ENCODE measurements at regions not wholly inside any gene's neighbourhood (a gene's known extent, or its start where the extent isn't known, plus 50 kb on each side); places are given as distances from the start of the nearest gene placed in this dataset.
"Not testable (repeated sequence)": the region's sequence is repeated elsewhere in the genome, so short reads cannot be mapped to it uniquely, and the experiment has no call there.

GRCh38 chr4:170248029-170248428 lies 158.3 kb upstream of the AADAT start:
- no peak for DNase-seq

GRCh38 chr4:170247596-170247995 lies 157.8 kb upstream of the AADAT start:
- no peak for DNase-seq

GRCh38 chr4:170243662-170244288 lies 154.0 kb upstream of the AADAT start:
- no peak for DNase-seq

- no peak for DNase-seq
These were observed 152.7 kb upstream of the AADAT start for GRCh38 chr4:170242471-170242870.

GRCh38 chr4:170234800-170235199 lies 145.0 kb upstream of the AADAT start:
- DNase-seq = no peak

GRCh38 chr4:170231377-170231776 lies 141.6 kb upstream of the AADAT start:
- peak; percentile 61 for DNase-seq

- no peak for DNase-seq
These were observed 140.5 kb upstream of the AADAT start for GRCh38 chr4:170230242-170230641.

- no peak for DNase-seq
These were observed 139.2 kb upstream of the AADAT start for GRCh38 chr4:170229006-170229405.

- no peak for DNase-seq
These were observed 138.2 kb upstream of the AADAT start for GRCh38 chr4:170227928-170228327.

GRCh38 chr4:170226288-170226687 lies 136.5 kb upstream of the AADAT start:
- no peak for DNase-seq

- DNase-seq = no peak
These were observed 125.0 kb upstream of the AADAT start for GRCh38 chr4:170214731-170215130.

GRCh38 chr4:170214101-170214500 lies 124.3 kb upstream of the AADAT start:
- no peak for DNase-seq

GRCh38 chr4:170202721-170203120 lies 113.0 kb upstream of the AADAT start:
- DNase-seq = peak; percentile 76

GRCh38 chr4:170198747-170199146 lies 109.0 kb upstream of the AADAT start:
- peak; percentile 22 for DNase-seq

GRCh38 chr4:170194794-170195193 lies 105.0 kb upstream of the AADAT start:
- DNase-seq = peak; percentile 56

- no peak for DNase-seq
These were observed 103.7 kb upstream of the AADAT start for GRCh38 chr4:170193496-170193895.

GRCh38 chr4:170190265-170190664 lies 100.5 kb upstream of the AADAT start:
- no peak for DNase-seq

- peak; percentile 11 for DNase-seq
These were observed 81.1 kb upstream of the AADAT start for GRCh38 chr4:170170861-170171260.

- DNase-seq = no peak
These were observed 79.9 kb upstream of the AADAT start for GRCh38 chr4:170169699-170170098.

GRCh38 chr4:170167678-170168077 lies 77.9 kb upstream of the AADAT start:
- DNase-seq = no peak

GRCh38 chr4:170166193-170166592 lies 76.4 kb upstream of the AADAT start:
- not testable (repeated sequence) for DNase-seq

GRCh38 chr4:170162416-170162815 lies 72.7 kb upstream of the AADAT start:
- no peak for DNase-seq

GRCh38 chr4:170157670-170158069 lies 67.9 kb upstream of the AADAT start:
- no peak for DNase-seq

- DNase-seq = no peak
These were observed 55.4 kb upstream of the AADAT start for GRCh38 chr4:170145120-170145519.

- DNase-seq = no peak
These were observed 50.0 kb upstream of the AADAT start for GRCh38 chr4:170139764-170140163.
